ENCODE measurements at regions not wholly inside any gene's neighbourhood (a gene's known extent, or its start where the extent isn't known, plus 50 kb on each side); places are given as distances from the start of the nearest gene placed in this dataset.

DNA sequence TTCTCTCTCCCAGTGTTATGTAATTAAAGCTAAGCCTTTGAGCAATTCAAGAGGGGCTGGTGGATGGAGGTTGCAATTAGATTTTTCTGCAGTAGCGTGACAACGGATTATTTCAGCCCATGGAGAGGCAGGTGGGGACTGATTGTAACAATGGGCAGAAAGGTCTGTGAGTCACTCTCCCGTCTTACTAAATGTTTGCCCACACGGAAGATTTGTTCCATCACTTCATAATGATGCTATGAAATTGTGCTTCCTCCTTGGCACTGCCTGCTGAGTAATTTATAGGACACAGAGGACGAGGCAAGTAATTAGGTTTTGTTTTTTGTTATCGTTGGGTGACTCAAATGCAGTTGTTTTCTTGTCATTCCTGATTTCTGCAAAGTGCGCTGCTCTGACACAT, 594.5 kb upstream of the DPP6 start (continued):
- no peak for TF ChIP-seq CTCF (IDR thresholded peaks at IDR 0.05; ENCODE audit: low read depth, low read length, missing input control)

GRCh38 chr7:153470004-153470671, 582.1 kb upstream of the DPP6 start:
- H3K9me3 ChIP-seq (ENCODE audit: control insufficient read depth in 4 of 4, low read length in 3 of 4): no peaks in the 10 kb centered on the region
- no peaks in the 10 kb centered on the region for H3K36me3 ChIP-seq (ENCODE audit: control insufficient read depth in 4 of 4, insufficient read depth in 3 of 4, low read depth in 1 of 4, low read length in 3 of 4)
- no peaks in the 10 kb centered on the region for H3K4me1 ChIP-seq (ENCODE audit: control insufficient read depth in 4 of 4, insufficient read depth in 4 of 4, low read length in 3 of 4)
- H3K9ac ChIP-seq (ENCODE audit: low read depth in 1 of 2, low read length in 2 of 2): no peak overlapping the region
- DNase-seq (ENCODE audit: low spot score): no peak
- WGBS: 58% methylated on average over 9 of the region's 9 CpGs
- H3K27me3 ChIP-seq (ENCODE audit: control insufficient read depth in 4 of 4, insufficient read depth in 4 of 4, low read length in 3 of 4): no peaks in the 10 kb centered on the region
- no peak overlapping the region for H3K4me3 ChIP-seq (ENCODE audit: low read depth in 1 of 3, low read length in 3 of 3)
- no peak overlapping the region for H3K27ac ChIP-seq (ENCODE audit: low read depth in 1 of 2, low read length in 2 of 2)
- TF ChIP-seq YY1 (IDR thresholded peaks at IDR 0.05) (no peak), RAD21 (IDR thresholded peaks at IDR 0.05) (no peak), TAF1 (conservative IDR thresholded peaks at IDR 0.05) (no peak), SP1 (IDR thresholded peaks at IDR 0.05) (no peak), FOXA1 (IDR thresholded peaks at IDR 0.05) (no peak), ATF3 (IDR thresholded peaks at IDR 0.05) (no peak), HNF4G (IDR thresholded peaks at IDR 0.05) (no peak), CTCF (IDR thresholded peaks at IDR 0.05; ENCODE audit: low read depth, low read length, missing input control) (no peak), EGR1 (IDR thresholded peaks at IDR 0.05; ENCODE audit: low read depth in 2 of 2) (no peak)

GRCh38 chr7:153472516-153472915, 579.7 kb upstream of the DPP6 start:
- H3K4me1 ChIP-seq (ENCODE audit: control insufficient read depth in 4 of 4, insufficient read depth in 4 of 4, low read length in 3 of 4): no peaks in the 10 kb centered on the region
- H3K9me3 ChIP-seq (ENCODE audit: control insufficient read depth in 4 of 4, low read length in 3 of 4): no peaks in the 10 kb centered on the region
- no peak overlapping the region for H3K4me3 ChIP-seq (ENCODE audit: low read depth in 1 of 3, low read length in 3 of 3)
- TF ChIP-seq, protein P1, sequence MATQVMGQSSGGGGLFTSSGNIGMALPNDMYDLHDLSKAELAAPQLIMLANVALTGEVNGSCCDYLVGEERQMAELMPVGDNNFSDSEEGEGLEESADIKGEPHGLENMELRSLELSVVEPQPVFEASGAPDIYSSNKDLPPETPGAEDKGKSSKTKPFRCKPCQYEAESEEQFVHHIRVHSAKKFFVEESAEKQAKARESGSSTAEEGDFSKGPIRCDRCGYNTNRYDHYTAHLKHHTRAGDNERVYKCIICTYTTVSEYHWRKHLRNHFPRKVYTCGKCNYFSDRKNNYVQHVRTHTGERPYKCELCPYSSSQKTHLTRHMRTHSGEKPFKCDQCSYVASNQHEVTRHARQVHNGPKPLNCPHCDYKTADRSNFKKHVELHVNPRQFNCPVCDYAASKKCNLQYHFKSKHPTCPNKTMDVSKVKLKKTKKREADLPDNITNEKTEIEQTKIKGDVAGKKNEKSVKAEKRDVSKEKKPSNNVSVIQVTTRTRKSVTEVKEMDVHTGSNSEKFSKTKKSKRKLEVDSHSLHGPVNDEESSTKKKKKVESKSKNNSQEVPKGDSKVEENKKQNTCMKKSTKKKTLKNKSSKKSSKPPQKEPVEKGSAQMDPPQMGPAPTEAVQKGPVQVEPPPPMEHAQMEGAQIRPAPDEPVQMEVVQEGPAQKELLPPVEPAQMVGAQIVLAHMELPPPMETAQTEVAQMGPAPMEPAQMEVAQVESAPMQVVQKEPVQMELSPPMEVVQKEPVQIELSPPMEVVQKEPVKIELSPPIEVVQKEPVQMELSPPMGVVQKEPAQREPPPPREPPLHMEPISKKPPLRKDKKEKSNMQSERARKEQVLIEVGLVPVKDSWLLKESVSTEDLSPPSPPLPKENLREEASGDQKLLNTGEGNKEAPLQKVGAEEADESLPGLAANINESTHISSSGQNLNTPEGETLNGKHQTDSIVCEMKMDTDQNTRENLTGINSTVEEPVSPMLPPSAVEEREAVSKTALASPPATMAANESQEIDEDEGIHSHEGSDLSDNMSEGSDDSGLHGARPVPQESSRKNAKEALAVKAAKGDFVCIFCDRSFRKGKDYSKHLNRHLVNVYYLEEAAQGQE (IDR thresholded peaks at IDR 0.05): no peak
- TF ChIP-seq SP1 (IDR thresholded peaks at IDR 0.05): no peak
- TF ChIP-seq EGR1 (IDR thresholded peaks at IDR 0.05; ENCODE audit: low read depth in 2 of 2): no peak
- TF ChIP-seq RAD21 (IDR thresholded peaks at IDR 0.05): no peak
- no peak overlapping the region for H3K9ac ChIP-seq (ENCODE audit: low read depth in 1 of 2, low read length in 2 of 2)
- H3K36me3 ChIP-seq (ENCODE audit: control insufficient read depth in 4 of 4, insufficient read depth in 3 of 4, low read depth in 1 of 4, low read length in 3 of 4): no peaks in the 10 kb centered on the region
- WGBS: 75% methylated on average over 7 of the region's 7 CpGs
- no peak overlapping the region for H3K27ac ChIP-seq (ENCODE audit: low read depth in 1 of 2, low read length in 2 of 2)
- no peaks in the 10 kb centered on the region for H3K27me3 ChIP-seq (ENCODE audit: control insufficient read depth in 4 of 4, insufficient read depth in 4 of 4, low read length in 3 of 4)
- DNase-seq (ENCODE audit: low spot score): no peak

Data from liver (tissue), 8 donors.